Endodermal cell (in vitro differentiated cells): ENCODE measurements at regions not wholly inside any gene's neighbourhood (a gene's known extent, or its start where the extent isn't known, plus 50 kb on each side); places are given as distances from the start of the nearest gene placed in this dataset.

Experiments used
- DNase-seq: peaks from one replicate; pipeline ENCODE4 v3.0.0-alpha.2; 2017
- H3K27ac ChIP-seq: 2 replicates; pipeline ENCODE4 v1.5.1; 2013; ENCODE audit warnings: mild to moderate bottlenecking, low read depth, low read length, moderate library complexity
- H3K27me3 ChIP-seq: 2 replicates; pipeline ENCODE4 v1.6.1; 2013; ENCODE audit warnings: mild to moderate bottlenecking, low read length, moderate library complexity; ENCODE audit not compliant: insufficient read depth, control insufficient read depth, poor library complexity, severe bottlenecking
- H3K36me3 ChIP-seq: 2 replicates; pipeline ENCODE4 v1.7.0; 2013; ENCODE audit warnings: mild to moderate bottlenecking, low read length, moderate library complexity; ENCODE audit not compliant: control insufficient read depth, insufficient read depth
- H3K4me1 ChIP-seq: one replicate; pipeline ENCODE4 v1.7.0; 2013; ENCODE audit warnings: low read length; ENCODE audit not compliant: control insufficient read depth, insufficient read depth
- H3K4me3 ChIP-seq: 2 replicates; pipeline ENCODE4 v1.5.1; 2013; ENCODE audit warnings: mild to moderate bottlenecking, low read length, moderate library complexity
- H3K9ac ChIP-seq: 2 replicates; pipeline ENCODE4 v1.6.1; 2013; ENCODE audit warnings: mild to moderate bottlenecking, low read length, moderate library complexity; ENCODE audit not compliant: poor library complexity, severe bottlenecking; ENCODE audit errors: extremely low read depth
- H3K9me3 ChIP-seq: 2 replicates; pipeline ENCODE4 v1.6.1; 2013; ENCODE audit warnings: mild to moderate bottlenecking, low read length, moderate library complexity; ENCODE audit not compliant: control insufficient read depth
- H3K27ac Mint-ChIP-seq: 2 replicates; pipeline ENCODE4 v1.8.0; 2020; ENCODE audit warnings: mixed read lengths
- H3K27me3 Mint-ChIP-seq: 2 replicates; pipeline ENCODE4 v1.8.0; 2021; ENCODE audit warnings: mild to moderate bottlenecking, mixed read lengths; ENCODE audit not compliant: insufficient read depth
- H3K36me3 Mint-ChIP-seq: 2 replicates; pipeline ENCODE4 v1.8.0; 2020; ENCODE audit warnings: low read depth, mixed read lengths
- H3K4me1 Mint-ChIP-seq: 2 replicates; pipeline ENCODE4 v1.8.0; 2020; ENCODE audit warnings: mixed read lengths
- H3K4me3 Mint-ChIP-seq: 2 replicates; pipeline ENCODE4 v1.8.0; 2020; ENCODE audit warnings: mild to moderate bottlenecking, moderate library complexity, mixed read lengths
- H3K9me3 Mint-ChIP-seq: 2 replicates; pipeline ENCODE4 v1.8.0; 2020; ENCODE audit warnings: mild to moderate bottlenecking, mixed read lengths
- WGBS, 2 experiments: methylation state at CpG; one replicate each; pipeline versions ENCODE4 v1.1.5 to v1.1.7; 2013; ENCODE audit warnings: missing lambda C conversion rate in 2 of 2, mixed read lengths in 1 of 2; ENCODE audit not compliant: insufficient coverage in 1 of 2, insufficient read length in 1 of 2; 5-methylcytosine and 5-hydroxymethylcytosine counted together
- TF ChIP-seq, protein P1 (sequence below): fragments of 200-600 bp; sonication (generic); conservative IDR thresholded peaks from 2 replicates; pipeline ENCODE4 v1.5.0; 2021; ENCODE audit warnings: antibody characterized with exemption, mild to moderate bottlenecking

DNA sequence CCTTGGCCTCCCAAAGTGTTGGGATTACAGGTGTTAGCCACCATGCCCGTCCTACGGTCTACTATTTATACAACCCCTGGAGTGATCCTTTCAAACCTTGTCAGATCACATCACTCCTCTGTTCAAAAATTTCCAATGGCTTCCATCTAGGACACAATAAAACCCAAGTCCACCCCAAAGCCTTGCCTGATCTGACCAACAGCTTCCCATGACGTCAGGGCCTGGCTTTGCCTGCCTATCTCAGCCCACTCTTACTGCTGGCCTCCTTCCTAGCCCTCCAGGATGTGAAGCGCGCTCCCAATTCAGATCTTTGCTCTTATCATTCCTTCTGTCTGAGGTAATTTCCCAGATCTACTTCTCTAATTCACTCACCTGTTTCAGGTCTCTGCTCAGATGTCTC lies 128.4 kb downstream of the LINC00237 start:
- 89 to 93% methylated on average over 2 to 5 of the region's 5 CpGs for WGBS, 2 experiments

DNA sequence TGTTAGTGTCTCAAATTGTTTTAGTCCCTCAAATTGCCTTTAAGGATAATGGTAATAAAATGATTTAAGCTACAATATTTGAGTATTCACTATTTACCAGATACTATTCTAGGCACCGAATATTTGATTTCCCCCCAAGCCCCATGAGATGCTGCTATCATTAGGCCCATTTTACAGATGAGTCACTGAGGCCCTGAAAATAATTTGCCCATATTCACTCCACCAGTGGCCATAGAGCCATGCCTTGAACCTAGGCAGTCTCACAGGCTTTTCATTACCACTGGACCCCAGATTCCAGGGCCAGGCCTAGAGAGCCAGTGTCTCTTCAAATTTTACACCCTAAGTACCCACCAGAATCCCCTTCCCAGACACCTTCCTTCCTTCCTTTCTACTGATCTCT lies 133.7 kb downstream of the LINC00237 start:
- H3K27ac ChIP-seq, result no peak overlapping the region
- peaks cover 8% of the 10 kb centered on the region for H3K4me1 ChIP-seq
- no peaks in the 10 kb centered on the region for H3K36me3 Mint-ChIP-seq
- H3K4me3 Mint-ChIP-seq, result no peak overlapping the region
- no peaks in the 10 kb centered on the region for H3K36me3 ChIP-seq
- TF ChIP-seq, protein P1, sequence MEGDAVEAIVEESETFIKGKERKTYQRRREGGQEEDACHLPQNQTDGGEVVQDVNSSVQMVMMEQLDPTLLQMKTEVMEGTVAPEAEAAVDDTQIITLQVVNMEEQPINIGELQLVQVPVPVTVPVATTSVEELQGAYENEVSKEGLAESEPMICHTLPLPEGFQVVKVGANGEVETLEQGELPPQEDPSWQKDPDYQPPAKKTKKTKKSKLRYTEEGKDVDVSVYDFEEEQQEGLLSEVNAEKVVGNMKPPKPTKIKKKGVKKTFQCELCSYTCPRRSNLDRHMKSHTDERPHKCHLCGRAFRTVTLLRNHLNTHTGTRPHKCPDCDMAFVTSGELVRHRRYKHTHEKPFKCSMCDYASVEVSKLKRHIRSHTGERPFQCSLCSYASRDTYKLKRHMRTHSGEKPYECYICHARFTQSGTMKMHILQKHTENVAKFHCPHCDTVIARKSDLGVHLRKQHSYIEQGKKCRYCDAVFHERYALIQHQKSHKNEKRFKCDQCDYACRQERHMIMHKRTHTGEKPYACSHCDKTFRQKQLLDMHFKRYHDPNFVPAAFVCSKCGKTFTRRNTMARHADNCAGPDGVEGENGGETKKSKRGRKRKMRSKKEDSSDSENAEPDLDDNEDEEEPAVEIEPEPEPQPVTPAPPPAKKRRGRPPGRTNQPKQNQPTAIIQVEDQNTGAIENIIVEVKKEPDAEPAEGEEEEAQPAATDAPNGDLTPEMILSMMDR, result no peak
- H3K9me3 ChIP-seq, result peaks cover 12% of the 10 kb centered on the region
- H3K27ac Mint-ChIP-seq, result no peak overlapping the region
- WGBS, 2 experiments, result 88 to 89% methylated on average over 1 of the region's 1 CpG
- H3K4me1 Mint-ChIP-seq, result peaks cover 25% of the 10 kb centered on the region
- H3K27me3 Mint-ChIP-seq, result no peaks in the 10 kb centered on the region
- no peaks in the 10 kb centered on the region for H3K27me3 ChIP-seq
- peak; percentile 1 for DNase-seq
- H3K9me3 Mint-ChIP-seq, result peaks cover 6% of the 10 kb centered on the region
- H3K4me3 ChIP-seq, result no peak overlapping the region
- no peak overlapping the region for H3K9ac ChIP-seq

More for the DNA sequence above, 128.4 kb downstream of the LINC00237 start:
- Histone ChIP-seq H3K36me3 (no peaks in the 10 kb centered on the region), H3K27me3 (no peaks in the 10 kb centered on the region), H3K4me1 (peaks cover 7% of the 10 kb centered on the region), H3K9ac (no peak overlapping the region), H3K27ac (no peak overlapping the region), H3K4me3 (no peak overlapping the region), H3K9me3 (peaks cover 27% of the 10 kb centered on the region)
- Mint-ChIP-seq H3K4me1 (peaks cover 13% of the 10 kb centered on the region), H3K9me3 (peaks cover 23% of the 10 kb centered on the region), H3K27ac (no peak overlapping the region), H3K4me3 (no peak overlapping the region), H3K27me3 (peaks cover 2% of the 10 kb centered on the region), H3K36me3 (no peaks in the 10 kb centered on the region)
- TF ChIP-seq, protein P1, result no peak
- no peak for DNase-seq

DNA sequence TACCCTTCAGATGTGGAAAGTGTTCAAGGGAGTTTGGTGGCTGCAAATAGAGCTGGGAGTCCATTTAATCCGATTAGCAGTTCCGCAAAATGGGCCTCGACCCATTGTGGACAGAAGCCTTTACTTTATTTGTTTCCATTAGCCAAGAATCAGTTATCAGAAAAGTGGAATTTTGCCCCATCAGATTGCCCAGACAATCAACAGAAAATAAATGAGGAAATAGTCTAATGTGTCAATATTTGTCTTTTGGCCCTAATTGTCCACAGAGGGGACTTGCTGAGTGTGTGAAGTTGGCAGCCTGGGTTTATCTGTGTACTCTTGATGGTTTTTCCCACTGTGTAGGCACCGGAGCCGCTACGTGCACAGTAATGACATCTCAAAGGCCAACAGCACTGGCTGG lies 134.3 kb downstream of the LINC00237 start:
- no peak overlapping the region for H3K4me3 Mint-ChIP-seq

More for the DNA sequence above, 134.3 kb downstream of the LINC00237 start:
- Mint-ChIP-seq H3K9me3 (peaks cover 6% of the 10 kb centered on the region), H3K4me1 (peaks cover 25% of the 10 kb centered on the region), H3K36me3 (no peaks in the 10 kb centered on the region), H3K27ac (no peak overlapping the region), H3K27me3 (no peaks in the 10 kb centered on the region)
- Histone ChIP-seq H3K27me3 (no peaks in the 10 kb centered on the region), H3K9ac (no peak overlapping the region), H3K4me3 (no peak overlapping the region), H3K27ac (no peak overlapping the region), H3K36me3 (no peaks in the 10 kb centered on the region), H3K4me1 (peaks cover 8% of the 10 kb centered on the region), H3K9me3 (peaks cover 12% of the 10 kb centered on the region)
- no peak for DNase-seq
- TF ChIP-seq, protein P1, result no peak
- WGBS, 2 experiments, result 93% methylated on average over 6 of the region's 6 CpGs; no CpG with 5 or more reads in 1 of the 2 experiments
